SK-N-SH (cell line): ENCODE measurements at regions not wholly inside any gene's neighbourhood (a gene's known extent, or its start where the extent isn't known, plus 50 kb on each side); places are given as distances from the start of the nearest gene placed in this dataset.

ENCODE experiments used
- CTCF ChIA-PET: fragments of 300-600, 350-600 bp; formaldehyde crosslinking; extraction: SDS; loops from one replicate; lab custom pipeline; 2021; lab: Yijun Ruan, JAX
- POLR2A ChIA-PET: fragments of 350-600 bp; sonication (Branson Sonifier 250); formaldehyde crosslinking; extraction: SDS; loops from one replicate; lab custom pipeline; 2020; ENCODE audit warnings: antibody characterized with exemption, inconsistent platforms; lab: Yijun Ruan, JAX
- DNase-seq: peaks from one replicate; pipeline ENCODE4 v3.0.0; 2012
- H2AFZ ChIP-seq: fragments of 200-600 bp; sonication (generic); 2 replicates; pipeline ENCODE4 v1.8.1; 2016; ENCODE audit warnings: antibody characterized with exemption, mild to moderate bottlenecking, low read depth
- H3F3A ChIP-seq: fragments of 200-600 bp; sonication (generic); replicated peaks from 2 replicates; pipeline ENCODE3; 2016; ENCODE audit warnings: antibody characterized with exemption, mild to moderate bottlenecking; ENCODE audit not compliant: insufficient read depth
- H3K27ac ChIP-seq, 2 experiments: fragments of 200-500 bp in 1 of 2; fragments of 200-600 bp in 1 of 2; sonication (Bioruptor generic) in 1 of 2; sonication (generic), shearing (Covaris generic) in 1 of 2; 2 replicates each; pipeline versions ENCODE4 v1.5.1 to v1.6.1; 2014 to 2016; ENCODE audit warnings: low read depth in 2 of 2, inconsistent platforms in 1 of 2, low read length in 1 of 2, mild to moderate bottlenecking in 1 of 2, mixed read lengths in 1 of 2
- H3K27me3 ChIP-seq: fragments of 200-600 bp; sonication (generic), shearing (Covaris generic); 2 replicates; pipeline ENCODE4 v1.6.1; 2016; ENCODE audit warnings: mixed run types; ENCODE audit not compliant: insufficient read depth
- H3K36me3 ChIP-seq, 2 experiments: fragments of 200-500 bp in 1 of 2; fragments of 200-600 bp in 1 of 2; sonication (Bioruptor generic) in 1 of 2; sonication (generic) in 1 of 2; replicated peaks in 1 of 2; 2 replicates each; pipeline versions ENCODE3 to v1.5.1; 2014 to 2016; ENCODE audit warnings: low read length in 1 of 2, mild to moderate bottlenecking in 1 of 2; ENCODE audit not compliant: insufficient read depth in 2 of 2, control insufficient read depth in 1 of 2
- H3K4me1 ChIP-seq, 2 experiments: fragments of 200-500 bp in 1 of 2; fragments of 200-600 bp in 1 of 2; sonication (Bioruptor generic) in 1 of 2; sonication (generic), shearing (Covaris generic) in 1 of 2; 2 replicates each; pipeline versions ENCODE4 v1.5.1 to v1.6.1; 2014 to 2016; ENCODE audit warnings: low read depth in 1 of 2, low read length in 1 of 2, mixed run types in 1 of 2; ENCODE audit not compliant: insufficient read depth in 2 of 2, control insufficient read depth in 1 of 2
- H3K4me2 ChIP-seq: fragments of 200-600 bp; sonication (generic), shearing (Covaris generic); 2 replicates; pipeline ENCODE4 v1.6.1; 2017; ENCODE audit warnings: mixed run types
- H3K4me3 ChIP-seq, 2 experiments: fragments of 200-500 bp in 1 of 2; fragments of 200-600 bp in 1 of 2; sonication (Bioruptor generic) in 1 of 2; sonication (generic), shearing (Covaris generic) in 1 of 2; 2 replicates each; pipeline versions ENCODE4 v1.5.1 to v1.8.1; 2014 to 2016; ENCODE audit warnings: low read depth in 2 of 2, inconsistent platforms in 1 of 2, low read length in 1 of 2, mild to moderate bottlenecking in 1 of 2, mixed read lengths in 1 of 2, moderate library complexity in 1 of 2
- H3K79me2 ChIP-seq: fragments of 200-600 bp; sonication (generic); 2 replicates; pipeline ENCODE4 v1.8.1; 2017; ENCODE audit warnings: mild to moderate bottlenecking; ENCODE audit not compliant: insufficient read depth
- H3K9ac ChIP-seq: fragments of 200-600 bp; sonication (generic); 2 replicates; pipeline ENCODE4 v1.6.1; 2017; ENCODE audit warnings: mixed run types
- H3K9me2 ChIP-seq: fragments of 200-600 bp; sonication (generic); 2 replicates; pipeline ENCODE4 v1.6.1; 2017; ENCODE audit warnings: mixed run types
- H3K9me3 ChIP-seq: fragments of 200-600 bp; sonication (generic); 2 replicates; pipeline ENCODE4 v1.6.1; 2017; ENCODE audit warnings: mixed run types, mild to moderate bottlenecking, moderate library complexity
- H4K20me1 ChIP-seq: fragments of 200-600 bp; sonication (generic); 2 replicates; pipeline ENCODE4 v1.6.1; 2017; ENCODE audit warnings: mild to moderate bottlenecking, mixed run types; ENCODE audit not compliant: insufficient read depth
- ELF1 ChIP-seq: IDR thresholded peaks from 2 replicates; pipeline ENCODE4 v1.4.0; 2012
- EP300 ChIP-seq, 2 experiments: IDR thresholded peaks; 2 replicates each; pipeline versions ENCODE4 v1.4.0 to v1.6.1; 2012; ENCODE audit warnings: borderline replicate concordance in 1 of 2, low read depth in 1 of 2, low read length in 1 of 2
- EZH2phosphoT487 ChIP-seq: fragments of 200-600 bp; sonication (generic); IDR thresholded peaks from 2 replicates; pipeline ENCODE4 v1.6.1; 2017; ENCODE audit warnings: low read depth, mixed run types, mild to moderate bottlenecking, antibody characterized with exemption, moderate library complexity, borderline replicate concordance
- FOSL2 ChIP-seq: IDR thresholded peaks from 2 replicates; pipeline ENCODE4 v1.4.0; 2012; ENCODE audit warnings: low read depth, mild to moderate bottlenecking, moderate library complexity, borderline replicate concordance
- FOXJ3 ChIP-seq: sonication (generic); formaldehyde crosslinking; IDR thresholded peaks from 2 replicates; pipeline ENCODE4 v1.5.1; 2020; ENCODE audit warnings: mild to moderate bottlenecking, missing genetic modification reagents
- JUND ChIP-seq: IDR thresholded peaks from 2 replicates; pipeline ENCODE4 v1.4.0; 2012
- MEF2A ChIP-seq: IDR thresholded peaks from 2 replicates; pipeline ENCODE4 v1.4.0; 2012; ENCODE audit warnings: low read depth, borderline replicate concordance
- NFIC ChIP-seq: IDR thresholded peaks from 2 replicates; pipeline ENCODE4 v1.4.0; 2012; ENCODE audit warnings: borderline replicate concordance
- POLR2AphosphoS5 ChIP-seq: IDR thresholded peaks from 2 replicates; pipeline ENCODE4 v1.6.1; 2012; ENCODE audit warnings: low read depth, low read length
- RAD21 ChIP-seq: IDR thresholded peaks from 2 replicates; pipeline ENCODE4 v1.6.1; 2012; ENCODE audit warnings: mild to moderate bottlenecking, low read length
- RCOR1 ChIP-seq: fragments of 150-350 bp; IDR thresholded peaks from 2 replicates; pipeline ENCODE4 v1.6.1; 2017; ENCODE audit warnings: antibody characterized with exemption, low read length
- RXRA ChIP-seq: IDR thresholded peaks from 2 replicates; pipeline ENCODE4 v1.4.0; 2012; ENCODE audit warnings: low read depth, mild to moderate bottlenecking, borderline replicate concordance
- TAF1 ChIP-seq: IDR thresholded peaks from 2 replicates; pipeline ENCODE4 v1.6.1; 2012; ENCODE audit warnings: low read depth, mild to moderate bottlenecking, low read length, moderate library complexity, borderline replicate concordance
- TCF12 ChIP-seq: IDR thresholded peaks from 2 replicates; pipeline ENCODE4 v1.4.0; 2012
- TEAD4 ChIP-seq: IDR thresholded peaks from 2 replicates; pipeline ENCODE4 v1.4.0; 2012; ENCODE audit warnings: mild to moderate bottlenecking, borderline replicate concordance; ENCODE audit not compliant: insufficient read depth
- YY1 ChIP-seq: IDR thresholded peaks from 2 replicates; pipeline ENCODE4 v1.4.0; 2012; ENCODE audit warnings: low read depth, mild to moderate bottlenecking
- WGBS: methylation state at CpG from one replicate; pipeline ENCODE4 v1.1.6; 2017; ENCODE audit warnings: low lambda C conversion rate; 5-methylcytosine and 5-hydroxymethylcytosine counted together
- TF ChIP-seq, protein P1 (sequence below): fragments of 150-350 bp; IDR thresholded peaks from 2 replicates; pipeline ENCODE4 v1.6.1; 2017; ENCODE audit warnings: antibody characterized with exemption, low read length, low read depth, borderline replicate concordance
- TF ChIP-seq, protein P2 (sequence below): IDR thresholded peaks from 2 replicates; pipeline ENCODE4 v1.4.0; 2012; ENCODE audit warnings: low read depth
- TF ChIP-seq, protein P3 (sequence below): IDR thresholded peaks from 2 replicates; pipeline ENCODE4 v1.6.1; 2012; ENCODE audit warnings: mild to moderate bottlenecking, low read depth, low read length, moderate library complexity
- TF ChIP-seq, protein P4 (sequence below): IDR thresholded peaks from 2 replicates; pipeline ENCODE4 v1.4.0; 2012; ENCODE audit warnings: low read depth, borderline replicate concordance
- TF ChIP-seq, protein P5 (sequence below): IDR thresholded peaks from 2 replicates; pipeline ENCODE4; 2012
- TF ChIP-seq, protein P6 (sequence below): fragments of 200-600 bp; sonication (generic); IDR thresholded peaks from 2 replicates; pipeline ENCODE4 v1.6.1; 2017; ENCODE audit warnings: antibody characterized with exemption, mild to moderate bottlenecking, moderate library complexity

DNA sequence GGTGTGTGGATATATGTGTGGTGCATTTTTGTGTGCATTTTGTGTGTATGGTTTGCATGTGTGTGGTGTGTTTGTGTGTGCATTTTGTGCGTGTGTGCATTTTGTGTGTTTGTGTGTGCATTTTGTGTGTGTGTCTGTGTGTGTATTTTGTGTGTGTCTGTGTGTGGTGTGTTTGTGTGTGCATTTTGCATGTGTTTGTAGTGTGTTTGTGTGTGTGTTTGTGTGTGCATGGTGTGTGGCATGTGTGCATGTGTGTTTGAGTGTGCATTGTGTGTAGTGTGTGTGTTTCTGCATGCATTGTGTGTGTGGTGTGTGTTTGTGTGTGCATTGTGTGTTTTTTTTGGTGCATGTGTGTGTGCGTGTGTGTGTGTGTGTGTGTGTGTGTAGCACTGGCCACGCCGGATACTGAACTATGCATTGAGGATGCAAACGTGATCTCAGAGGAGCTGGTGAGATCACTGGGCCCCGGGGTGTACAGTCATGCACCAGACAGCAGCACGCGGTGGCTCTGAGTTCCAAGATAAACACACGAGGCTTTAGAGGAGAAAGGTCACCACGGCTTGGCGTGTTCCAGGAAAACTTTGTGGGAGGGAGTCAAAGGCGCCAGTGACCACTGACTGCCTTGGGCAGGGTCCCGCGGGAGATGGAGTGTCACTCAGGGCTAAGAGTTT, 106.6 kb upstream of the SHH start:
- ChIA-PET POLR2A (no interaction called here), CTCF (interaction anchor here (0.6 kb wide), 1 partner anchor 106 kb away, joined by 3 read pairs; the partner anchor contains the start of gene SHH)
- Histone ChIP-seq H3K4me3 (no peak overlapping the region), H3K27ac (no peak overlapping the region), H3K9me3 (no peaks in the 10 kb centered on the region), H3F3A (no peaks in the 10 kb centered on the region), H3K36me3 (no peaks in the 10 kb centered on the region), H2AFZ (peak overlapping the region; percentile 57; the same call in 1 of the 2 replicates), H3K4me1 (peaks cover 0 to 5% of the 10 kb centered on the region in 2 experiments; a peak in 1 of 4 replicates), H3K27me3 (peaks cover 63% of the 10 kb centered on the region; the same call in 1 of the 2 replicates), H3K9me2 (no peaks in the 10 kb centered on the region), H3K9ac (no peak overlapping the region), H4K20me1 (no peaks in the 10 kb centered on the region), H3K4me2 (peak overlapping the region; percentile 31; the same call in 1 of the 2 replicates), H3K79me2 (no peaks in the 10 kb centered on the region)
- 12% methylated on average over 14 of the region's 14 CpGs for WGBS
- no peak for DNase-seq
- TF ChIP-seq RXRA (peak; percentile 86), EP300 (IDR thresholded peaks at IDR 0.05; ENCODE audit: borderline replicate concordance in 1 of 2, low read depth in 1 of 2, low read length in 1 of 2) (peak in 1 of 2 experiments; percentile 44; a peak in 1 of 4 replicates), TAF1 (no peak), FOSL2 (peak; percentile 83), RAD21 (no peak), FOXJ3 (CRISPR knock-in tag) (no peak), NFIC (peak; percentile 95), MEF2A (no peak), ELF1 (no peak), EZH2phosphoT487 (no peak), POLR2AphosphoS5 (no peak), TEAD4 (0 out of 2 replicates have a peak, but pooled peaks have one; percentile 11), RCOR1 (no peak), JUND (peak; percentile 62), YY1 (no peak), TCF12 (peak; percentile 73)
- TF ChIP-seq, protein P1, sequence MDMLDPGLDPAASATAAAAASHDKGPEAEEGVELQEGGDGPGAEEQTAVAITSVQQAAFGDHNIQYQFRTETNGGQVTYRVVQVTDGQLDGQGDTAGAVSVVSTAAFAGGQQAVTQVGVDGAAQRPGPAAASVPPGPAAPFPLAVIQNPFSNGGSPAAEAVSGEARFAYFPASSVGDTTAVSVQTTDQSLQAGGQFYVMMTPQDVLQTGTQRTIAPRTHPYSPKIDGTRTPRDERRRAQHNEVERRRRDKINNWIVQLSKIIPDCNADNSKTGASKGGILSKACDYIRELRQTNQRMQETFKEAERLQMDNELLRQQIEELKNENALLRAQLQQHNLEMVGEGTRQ = no peak
- TF ChIP-seq, protein P2, sequence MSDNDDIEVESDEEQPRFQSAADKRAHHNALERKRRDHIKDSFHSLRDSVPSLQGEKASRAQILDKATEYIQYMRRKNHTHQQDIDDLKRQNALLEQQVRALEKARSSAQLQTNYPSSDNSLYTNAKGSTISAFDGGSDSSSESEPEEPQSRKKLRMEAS = peak; percentile 98
- TF ChIP-seq, protein P3, sequence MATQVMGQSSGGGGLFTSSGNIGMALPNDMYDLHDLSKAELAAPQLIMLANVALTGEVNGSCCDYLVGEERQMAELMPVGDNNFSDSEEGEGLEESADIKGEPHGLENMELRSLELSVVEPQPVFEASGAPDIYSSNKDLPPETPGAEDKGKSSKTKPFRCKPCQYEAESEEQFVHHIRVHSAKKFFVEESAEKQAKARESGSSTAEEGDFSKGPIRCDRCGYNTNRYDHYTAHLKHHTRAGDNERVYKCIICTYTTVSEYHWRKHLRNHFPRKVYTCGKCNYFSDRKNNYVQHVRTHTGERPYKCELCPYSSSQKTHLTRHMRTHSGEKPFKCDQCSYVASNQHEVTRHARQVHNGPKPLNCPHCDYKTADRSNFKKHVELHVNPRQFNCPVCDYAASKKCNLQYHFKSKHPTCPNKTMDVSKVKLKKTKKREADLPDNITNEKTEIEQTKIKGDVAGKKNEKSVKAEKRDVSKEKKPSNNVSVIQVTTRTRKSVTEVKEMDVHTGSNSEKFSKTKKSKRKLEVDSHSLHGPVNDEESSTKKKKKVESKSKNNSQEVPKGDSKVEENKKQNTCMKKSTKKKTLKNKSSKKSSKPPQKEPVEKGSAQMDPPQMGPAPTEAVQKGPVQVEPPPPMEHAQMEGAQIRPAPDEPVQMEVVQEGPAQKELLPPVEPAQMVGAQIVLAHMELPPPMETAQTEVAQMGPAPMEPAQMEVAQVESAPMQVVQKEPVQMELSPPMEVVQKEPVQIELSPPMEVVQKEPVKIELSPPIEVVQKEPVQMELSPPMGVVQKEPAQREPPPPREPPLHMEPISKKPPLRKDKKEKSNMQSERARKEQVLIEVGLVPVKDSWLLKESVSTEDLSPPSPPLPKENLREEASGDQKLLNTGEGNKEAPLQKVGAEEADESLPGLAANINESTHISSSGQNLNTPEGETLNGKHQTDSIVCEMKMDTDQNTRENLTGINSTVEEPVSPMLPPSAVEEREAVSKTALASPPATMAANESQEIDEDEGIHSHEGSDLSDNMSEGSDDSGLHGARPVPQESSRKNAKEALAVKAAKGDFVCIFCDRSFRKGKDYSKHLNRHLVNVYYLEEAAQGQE = no peak
- TF ChIP-seq, protein P4, sequence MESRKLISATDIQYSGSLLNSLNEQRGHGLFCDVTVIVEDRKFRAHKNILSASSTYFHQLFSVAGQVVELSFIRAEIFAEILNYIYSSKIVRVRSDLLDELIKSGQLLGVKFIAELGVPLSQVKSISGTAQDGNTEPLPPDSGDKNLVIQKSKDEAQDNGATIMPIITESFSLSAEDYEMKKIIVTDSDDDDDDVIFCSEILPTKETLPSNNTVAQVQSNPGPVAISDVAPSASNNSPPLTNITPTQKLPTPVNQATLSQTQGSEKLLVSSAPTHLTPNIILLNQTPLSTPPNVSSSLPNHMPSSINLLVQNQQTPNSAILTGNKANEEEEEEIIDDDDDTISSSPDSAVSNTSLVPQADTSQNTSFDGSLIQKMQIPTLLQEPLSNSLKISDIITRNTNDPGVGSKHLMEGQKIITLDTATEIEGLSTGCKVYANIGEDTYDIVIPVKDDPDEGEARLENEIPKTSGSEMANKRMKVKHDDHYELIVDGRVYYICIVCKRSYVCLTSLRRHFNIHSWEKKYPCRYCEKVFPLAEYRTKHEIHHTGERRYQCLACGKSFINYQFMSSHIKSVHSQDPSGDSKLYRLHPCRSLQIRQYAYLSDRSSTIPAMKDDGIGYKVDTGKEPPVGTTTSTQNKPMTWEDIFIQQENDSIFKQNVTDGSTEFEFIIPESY = 0 out of 2 replicates have a peak, but pooled peaks have one; percentile 49
- TF ChIP-seq, protein P5, sequence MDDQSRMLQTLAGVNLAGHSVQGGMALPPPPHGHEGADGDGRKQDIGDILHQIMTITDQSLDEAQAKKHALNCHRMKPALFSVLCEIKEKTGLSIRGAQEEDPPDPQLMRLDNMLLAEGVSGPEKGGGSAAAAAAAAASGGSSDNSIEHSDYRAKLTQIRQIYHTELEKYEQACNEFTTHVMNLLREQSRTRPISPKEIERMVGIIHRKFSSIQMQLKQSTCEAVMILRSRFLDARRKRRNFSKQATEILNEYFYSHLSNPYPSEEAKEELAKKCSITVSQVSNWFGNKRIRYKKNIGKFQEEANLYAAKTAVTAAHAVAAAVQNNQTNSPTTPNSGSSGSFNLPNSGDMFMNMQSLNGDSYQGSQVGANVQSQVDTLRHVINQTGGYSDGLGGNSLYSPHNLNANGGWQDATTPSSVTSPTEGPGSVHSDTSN = peak; percentile 23; the same call in 1 of the 2 replicates
- TF ChIP-seq, protein P6, sequence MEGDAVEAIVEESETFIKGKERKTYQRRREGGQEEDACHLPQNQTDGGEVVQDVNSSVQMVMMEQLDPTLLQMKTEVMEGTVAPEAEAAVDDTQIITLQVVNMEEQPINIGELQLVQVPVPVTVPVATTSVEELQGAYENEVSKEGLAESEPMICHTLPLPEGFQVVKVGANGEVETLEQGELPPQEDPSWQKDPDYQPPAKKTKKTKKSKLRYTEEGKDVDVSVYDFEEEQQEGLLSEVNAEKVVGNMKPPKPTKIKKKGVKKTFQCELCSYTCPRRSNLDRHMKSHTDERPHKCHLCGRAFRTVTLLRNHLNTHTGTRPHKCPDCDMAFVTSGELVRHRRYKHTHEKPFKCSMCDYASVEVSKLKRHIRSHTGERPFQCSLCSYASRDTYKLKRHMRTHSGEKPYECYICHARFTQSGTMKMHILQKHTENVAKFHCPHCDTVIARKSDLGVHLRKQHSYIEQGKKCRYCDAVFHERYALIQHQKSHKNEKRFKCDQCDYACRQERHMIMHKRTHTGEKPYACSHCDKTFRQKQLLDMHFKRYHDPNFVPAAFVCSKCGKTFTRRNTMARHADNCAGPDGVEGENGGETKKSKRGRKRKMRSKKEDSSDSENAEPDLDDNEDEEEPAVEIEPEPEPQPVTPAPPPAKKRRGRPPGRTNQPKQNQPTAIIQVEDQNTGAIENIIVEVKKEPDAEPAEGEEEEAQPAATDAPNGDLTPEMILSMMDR = no peak
